GM19099 (cell line): ENCODE measurements at regions not wholly inside any gene's neighbourhood (a gene's known extent, or its start where the extent isn't known, plus 50 kb on each side); places are given as distances from the start of the nearest gene placed in this dataset.

ENCODE experiments used
- POLR2A ChIP-seq: IDR thresholded peaks from 3 replicates; pipeline ENCODE4 v1.6.1; 2011; ENCODE audit warnings: low read depth; ENCODE audit not compliant: insufficient read length; ENCODE audit errors: extremely low read depth

DNA sequence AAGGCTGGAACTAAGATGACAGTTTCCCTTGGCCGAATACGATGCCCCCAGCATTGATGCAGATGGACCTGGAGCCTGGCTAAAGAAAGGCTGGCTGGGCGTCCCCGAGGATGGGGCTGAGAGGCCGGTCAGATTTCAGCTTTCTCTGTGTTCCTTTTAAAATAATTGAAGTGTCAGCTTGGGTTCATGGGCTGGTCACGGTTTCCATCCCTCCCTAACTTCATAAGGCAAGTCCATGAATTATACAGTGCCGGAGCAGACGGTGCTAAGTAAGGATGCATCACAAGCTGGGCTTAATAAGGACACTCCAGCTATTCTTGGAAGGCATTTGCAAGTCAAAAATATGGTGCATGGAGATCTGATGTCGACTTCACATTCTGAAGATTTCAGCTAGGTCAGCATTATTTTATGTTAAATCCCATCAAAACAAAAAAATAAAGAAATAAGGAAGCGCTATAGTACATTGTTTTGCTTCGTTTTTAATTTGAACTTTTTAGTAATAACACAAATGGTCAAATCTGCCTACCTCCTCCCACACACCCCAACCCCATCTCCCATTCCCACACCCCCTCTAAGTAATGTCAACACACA lies 220.8 kb downstream of the RPLP1 start:
- no peak for TF ChIP-seq POLR2A

DNA sequence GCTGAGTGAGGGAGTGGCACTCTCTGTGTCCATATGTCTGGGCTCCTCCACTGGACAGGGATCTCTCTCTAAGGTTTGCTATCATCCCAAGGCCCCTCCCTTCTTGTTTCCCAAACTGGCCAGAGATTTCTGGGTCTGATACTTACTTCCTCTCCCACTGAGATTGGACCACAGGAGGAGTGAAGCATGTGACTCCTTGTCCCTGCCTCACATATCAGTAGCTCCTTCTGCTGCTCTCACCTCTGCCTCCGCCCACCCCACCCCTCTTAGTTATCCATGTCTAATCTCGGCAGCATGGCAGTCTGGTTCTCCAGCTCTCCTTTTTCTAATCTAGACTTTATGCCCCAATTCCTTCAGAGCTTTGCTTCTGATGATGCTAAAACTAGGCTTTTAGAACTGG lies 223.1 kb downstream of the RPLP1 start:
- TF ChIP-seq POLR2A = no peak

DNA sequence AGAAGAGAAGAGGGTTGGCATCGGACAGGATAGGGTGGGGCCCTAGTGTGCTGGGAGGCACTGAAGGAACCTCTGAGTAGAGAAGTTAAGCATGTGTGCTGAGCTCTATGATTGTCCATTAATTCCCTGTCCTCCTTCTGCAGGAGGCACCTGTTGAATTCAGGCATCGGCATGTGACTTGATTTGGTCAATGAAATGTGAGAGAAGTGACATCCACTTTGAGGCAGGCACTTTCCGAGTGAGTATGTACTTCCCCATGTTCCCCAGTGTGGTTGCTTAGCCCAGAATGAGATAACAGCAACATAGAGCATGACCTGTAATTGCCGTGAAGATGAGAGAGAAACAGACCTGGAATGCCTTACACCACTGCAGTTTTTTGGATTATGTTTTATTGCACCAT lies 224.8 kb downstream of the RPLP1 start:
- TF ChIP-seq POLR2A = no peak

DNA sequence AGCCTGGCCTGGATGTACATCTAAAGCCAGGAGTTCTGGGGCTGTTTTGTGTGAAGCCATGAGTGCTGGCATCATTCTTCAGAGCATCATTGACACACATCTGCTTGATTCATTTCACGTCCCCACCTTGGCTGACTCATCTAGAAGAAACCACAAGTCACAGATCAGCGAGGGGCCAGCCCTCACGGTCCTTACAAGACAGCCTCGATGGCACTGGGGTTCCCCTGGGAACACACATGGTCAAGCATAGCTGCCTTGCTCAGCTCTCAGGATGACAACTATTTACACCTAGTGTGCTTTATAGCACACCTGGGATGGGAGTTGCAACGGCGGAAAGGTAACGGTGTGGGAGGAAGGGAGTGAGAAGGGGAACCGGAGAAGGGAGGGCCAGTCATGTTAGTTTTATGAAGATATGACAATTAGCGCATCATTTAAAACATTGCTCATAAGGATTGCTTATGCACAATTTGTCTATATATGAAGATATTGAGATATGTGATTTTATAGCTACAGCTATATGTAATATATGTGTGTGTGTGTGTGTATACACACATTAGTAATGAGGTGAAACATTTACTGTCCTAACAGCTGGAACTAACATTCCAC lies 227.1 kb downstream of the RPLP1 start:
- TF ChIP-seq POLR2A = no peak

DNA sequence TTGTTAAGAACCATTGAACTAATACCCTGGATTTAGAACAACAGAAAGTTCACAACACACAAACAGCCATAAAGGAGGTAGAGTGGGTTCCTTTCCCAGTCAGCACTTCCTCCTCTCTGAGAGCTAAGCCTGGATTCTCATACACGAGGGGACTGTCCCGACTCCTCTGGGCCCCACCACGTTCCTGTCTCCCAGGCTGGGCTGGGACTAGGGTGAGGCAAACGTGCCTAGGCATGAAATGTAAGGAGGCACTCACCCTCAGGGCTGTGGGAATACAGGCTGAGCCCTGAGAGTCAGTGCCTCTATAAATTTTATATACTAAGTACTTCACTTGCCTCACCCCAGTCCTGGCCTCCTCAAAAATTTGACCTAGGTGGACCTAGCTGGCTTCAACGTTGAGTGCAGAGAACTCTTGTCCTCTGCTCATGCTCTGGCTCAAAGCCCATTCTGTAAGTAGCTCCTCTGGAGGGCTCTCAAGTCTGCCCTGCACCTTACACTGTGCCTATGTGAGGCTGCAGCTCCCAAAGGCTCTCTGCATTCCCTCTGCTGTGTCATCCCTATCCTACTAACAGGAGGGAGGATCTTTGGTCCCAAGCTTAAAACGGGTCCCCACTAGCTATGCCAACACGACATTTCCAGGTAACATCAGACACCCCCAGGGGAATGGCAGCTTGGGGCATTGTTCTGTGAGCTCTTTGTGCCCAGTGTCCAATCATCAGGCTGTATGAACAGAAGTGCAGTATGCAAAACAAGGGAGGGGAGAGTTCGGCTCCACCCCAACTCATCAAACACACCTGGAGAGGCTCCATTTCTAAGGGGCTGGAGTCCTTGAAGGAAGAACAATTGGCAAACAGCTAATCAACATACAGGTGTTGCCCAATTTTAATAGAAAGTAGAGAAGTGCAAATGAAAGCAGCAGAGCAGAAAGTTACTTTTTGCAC lies 233.2 kb downstream of the RPLP1 start:
- TF ChIP-seq POLR2A = no peak

DNA sequence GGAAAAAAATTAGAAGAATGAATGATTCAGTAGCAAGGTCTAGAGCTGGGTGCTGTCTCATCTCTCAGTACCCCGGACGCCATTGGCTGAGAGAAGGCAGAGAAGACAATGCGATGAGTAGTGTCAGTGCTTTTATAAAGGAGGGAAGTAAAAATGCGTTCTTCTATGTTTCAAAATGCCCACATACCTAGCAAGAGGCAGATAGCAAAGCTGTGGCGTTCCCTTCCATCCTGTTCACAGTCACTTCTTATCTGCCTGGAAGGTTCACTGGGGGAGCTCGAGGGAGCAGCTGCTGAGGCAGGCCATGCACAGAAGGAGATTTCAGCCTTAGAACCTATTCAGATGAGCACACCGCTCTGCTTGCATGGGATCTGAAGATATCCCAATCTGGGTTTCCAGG lies 234.0 kb downstream of the RPLP1 start:
- TF ChIP-seq POLR2A = no peak

DNA sequence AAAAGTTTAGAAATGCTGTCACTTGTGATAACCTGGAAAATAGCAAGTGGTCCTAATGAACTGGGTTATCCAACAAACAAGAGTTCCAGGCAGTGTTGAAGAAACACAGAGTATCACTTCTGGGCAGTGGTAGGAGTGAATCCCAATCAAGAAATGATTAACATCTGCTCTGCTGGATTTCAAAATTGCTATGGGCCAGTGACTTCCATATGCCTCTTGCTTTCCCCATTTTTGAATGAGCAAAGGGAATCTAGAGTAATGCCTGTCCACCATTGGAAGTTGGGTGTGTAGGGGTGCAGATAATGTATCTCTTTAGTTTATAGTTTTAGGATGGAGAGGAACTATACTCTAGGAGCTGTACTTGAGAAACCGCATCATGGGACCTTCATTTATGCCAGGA lies 236.5 kb downstream of the RPLP1 start:
- TF ChIP-seq POLR2A = no peak

DNA sequence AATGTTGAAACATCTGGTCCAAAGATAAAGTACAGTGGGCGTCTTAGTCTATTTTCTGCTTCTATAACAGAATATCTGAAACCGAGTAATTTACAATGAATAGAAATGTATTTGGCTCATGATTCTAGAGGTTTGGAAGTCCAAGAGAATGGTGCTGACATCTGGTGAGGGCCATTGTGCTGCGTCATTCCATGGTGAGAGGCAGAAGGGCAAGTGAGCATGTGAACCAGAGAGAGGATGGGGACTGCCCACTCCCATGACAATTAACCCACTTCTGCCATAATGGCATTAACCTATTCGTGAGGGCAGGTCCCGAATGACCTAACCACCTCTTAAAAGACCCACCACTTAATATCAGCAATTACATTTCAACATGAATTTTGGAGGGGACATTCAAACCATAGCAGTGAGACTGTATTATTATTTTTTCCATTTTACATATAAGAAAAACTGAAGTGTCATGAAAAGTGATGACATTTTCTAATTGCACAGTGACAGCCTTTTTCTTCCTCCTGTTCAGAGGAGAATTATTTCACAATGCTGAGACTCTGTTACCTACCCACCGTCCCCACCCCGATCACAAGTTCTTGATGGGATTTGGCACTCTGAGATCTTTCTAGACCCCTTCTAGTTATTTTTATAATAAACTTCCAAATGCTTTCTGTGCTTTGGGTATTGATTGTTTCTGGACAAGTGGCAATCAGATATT lies 238.8 kb downstream of the RPLP1 start:
- no peak for TF ChIP-seq POLR2A

DNA sequence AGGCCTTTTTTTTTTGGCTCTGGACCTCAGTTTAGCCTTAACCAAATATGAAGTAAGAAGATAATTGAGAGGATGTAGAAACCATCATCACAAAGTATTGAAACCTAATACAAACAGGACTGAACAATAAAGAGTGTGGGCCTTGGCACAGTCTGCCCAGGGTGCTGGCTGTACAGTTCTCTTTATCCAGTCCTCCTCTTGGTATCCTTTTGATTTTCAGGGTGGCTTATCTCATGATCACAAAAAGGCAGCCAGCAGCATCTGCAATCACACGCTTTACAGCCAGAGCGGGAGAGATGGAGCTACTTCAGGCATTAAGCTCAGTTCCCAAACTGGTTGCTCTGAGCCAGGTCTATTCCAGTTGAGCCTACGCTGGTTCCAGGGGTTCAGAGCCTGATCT lies 239.7 kb downstream of the RPLP1 start:
- no peak for TF ChIP-seq POLR2A

DNA sequence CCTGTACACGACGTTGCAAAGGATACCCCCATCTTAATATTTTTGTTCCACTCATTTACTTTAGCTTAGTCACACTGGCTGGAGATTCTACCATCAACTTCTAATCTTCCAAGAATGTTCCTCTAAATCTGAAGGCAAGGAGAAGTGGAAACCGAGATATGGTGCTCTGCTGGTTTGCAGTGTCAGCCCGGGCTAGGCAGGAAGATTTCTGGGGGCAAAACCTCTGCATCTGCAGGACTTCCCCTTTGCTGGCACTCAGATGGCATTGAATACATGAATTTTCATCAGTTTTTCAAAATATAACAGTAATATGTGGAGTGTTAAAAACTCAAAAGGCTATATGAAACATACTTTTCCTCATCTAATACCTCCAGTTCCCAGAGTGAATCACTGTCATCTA lies 240.4 kb downstream of the RPLP1 start:
- no peak for TF ChIP-seq POLR2A

DNA sequence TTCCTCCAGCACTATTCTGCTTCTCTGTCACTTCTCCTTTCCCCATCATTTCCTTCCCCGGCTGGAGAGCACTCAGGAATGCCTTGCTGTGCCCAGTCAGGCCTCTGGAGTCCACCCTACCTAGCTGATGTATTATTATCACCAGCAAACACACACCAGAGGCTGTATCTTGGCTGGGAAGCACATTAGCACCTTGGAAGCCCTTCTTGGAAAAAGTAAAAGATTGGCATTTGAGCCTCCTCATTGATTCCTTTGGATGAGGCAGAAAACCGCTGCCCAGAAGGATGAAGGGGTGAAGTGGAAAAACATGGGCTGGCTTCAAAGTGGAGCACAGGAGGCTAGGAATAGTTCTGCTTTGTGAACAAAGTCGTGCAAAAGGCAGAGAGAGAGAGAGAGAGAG lies 244.3 kb downstream of the RPLP1 start:
- no peak for TF ChIP-seq POLR2A

DNA sequence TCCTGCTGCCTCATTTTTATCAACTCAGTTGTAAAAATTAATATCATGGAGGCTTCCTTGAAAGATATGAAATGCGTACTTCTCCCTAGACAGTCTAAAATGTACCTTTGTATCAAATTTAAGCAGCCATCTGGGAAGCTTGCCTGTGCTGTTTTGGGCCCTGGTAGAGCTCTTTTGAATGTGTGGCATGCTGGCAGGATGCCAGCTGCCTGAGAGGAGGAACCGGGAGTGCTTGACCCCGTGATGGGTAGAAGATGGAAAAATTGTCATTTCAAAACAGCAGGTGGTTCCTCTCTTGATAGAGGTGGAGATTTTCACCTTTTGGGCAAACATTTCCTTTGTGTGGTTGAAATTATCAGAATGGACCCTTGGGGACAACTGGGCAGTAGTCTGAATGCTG lies 245.3 kb downstream of the RPLP1 start:
- TF ChIP-seq POLR2A = no peak

DNA sequence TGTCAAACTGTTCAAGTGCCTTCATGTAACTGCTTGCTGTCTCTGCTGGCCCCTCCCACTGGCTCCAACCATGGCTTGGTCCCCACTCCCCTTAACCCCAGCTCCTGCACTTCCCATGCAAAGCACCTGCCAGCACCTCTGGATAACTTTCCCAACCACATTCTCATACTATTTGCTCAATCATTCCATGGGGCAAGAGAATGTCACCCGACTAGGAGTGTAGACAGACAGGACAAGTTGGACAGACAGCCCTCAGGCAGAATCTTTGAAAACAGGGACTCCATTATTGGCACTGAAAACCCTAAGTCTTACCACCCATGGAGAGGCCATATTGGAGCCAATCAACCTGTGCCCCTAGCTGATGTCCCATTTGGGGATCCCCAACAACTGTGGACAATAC lies 246.5 kb downstream of the RPLP1 start:
- no peak for TF ChIP-seq POLR2A

DNA sequence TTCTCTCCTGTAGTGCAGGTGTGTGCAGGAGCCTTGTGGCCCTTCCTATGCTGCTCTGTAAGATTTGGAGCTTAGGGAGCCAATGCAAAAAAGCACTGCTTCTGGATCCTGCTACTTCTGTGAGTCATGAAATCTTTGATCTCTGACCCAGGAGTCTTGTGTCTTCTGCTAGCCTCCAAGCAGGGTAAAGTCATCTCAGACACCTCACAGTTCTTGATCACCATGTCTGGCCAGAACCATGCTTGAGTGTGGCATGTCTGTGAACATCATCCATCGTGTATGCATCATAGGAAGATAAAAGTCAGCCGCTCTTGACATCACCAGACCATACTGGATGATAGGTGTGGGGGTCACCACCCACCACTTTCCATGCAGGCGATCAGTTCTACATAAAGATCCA lies 247.8 kb downstream of the RPLP1 start:
- TF ChIP-seq POLR2A = no peak

DNA sequence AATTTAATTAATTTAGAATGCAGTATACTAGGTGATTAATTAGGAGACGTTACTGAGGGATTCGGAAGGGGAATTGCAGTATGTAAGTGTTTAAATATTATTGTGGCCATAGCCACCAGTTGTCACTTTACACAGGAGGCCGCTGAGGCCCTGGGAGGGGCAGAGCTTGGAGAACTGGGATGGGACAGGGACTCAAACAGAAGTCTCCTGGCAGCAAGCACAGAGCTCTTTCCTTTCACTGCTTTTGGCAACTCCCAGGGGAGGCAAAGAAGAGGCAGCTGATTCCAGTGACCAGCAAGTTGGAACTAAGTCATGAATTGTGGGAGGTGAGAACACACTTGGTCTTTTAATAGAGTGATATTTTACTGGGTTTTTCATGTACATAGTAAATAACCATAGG lies 248.6 kb downstream of the RPLP1 start:
- TF ChIP-seq POLR2A = no peak
